ENCODE measurements at regions not wholly inside any gene's neighbourhood (a gene's known extent, or its start where the extent isn't known, plus 50 kb on each side); places are given as distances from the start of the nearest gene placed in this dataset.

DNA sequence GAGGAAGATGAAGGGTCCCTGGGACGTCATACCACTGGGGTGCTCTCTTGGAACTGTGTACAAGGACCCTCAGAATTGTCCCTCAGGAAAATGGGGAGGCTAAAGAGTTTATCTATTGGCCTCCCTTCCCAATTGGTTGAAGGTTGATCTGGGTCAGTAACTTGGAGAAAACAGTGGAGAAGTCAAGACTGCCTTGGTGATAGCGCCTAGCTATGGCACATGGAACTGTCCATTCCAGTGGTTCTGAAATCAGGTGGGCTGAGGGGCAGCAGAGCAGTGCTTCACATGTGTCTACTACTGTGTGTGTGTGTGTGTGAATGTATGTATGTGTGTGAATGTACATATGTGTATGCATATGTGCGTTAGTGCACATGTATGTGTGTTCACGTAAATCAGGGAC lies 316.1 kb downstream of the AACS start:
- Histone ChIP-seq H4K20me1 (replicated peaks; ENCODE audit: insufficient read depth) (peaks cover 3% of the 10 kb centered on the region; the same call in 1 of the 2 replicates), H3K9me2 (ENCODE audit: insufficient read depth) (0 out of 2 replicates have a peak, but pooled peaks cover 9% of the 10 kb centered on the region), H3K36me3 (ENCODE audit: insufficient read depth) (no peaks in the 10 kb centered on the region), H3K27ac (ENCODE audit: low read depth) (no peak overlapping the region), H3K4me2 (no peak overlapping the region), H2AFZ (no peak overlapping the region), H3K4me1 (ENCODE audit: insufficient read depth) (no peaks in the 10 kb centered on the region), H3K79me2 (replicated peaks; ENCODE audit: insufficient read depth) (no peaks in the 10 kb centered on the region), H3K27me3 (ENCODE audit: insufficient read depth) (no peaks in the 10 kb centered on the region), H3K4me3 (no peak overlapping the region), H3F3A (replicated peaks; ENCODE audit: low read depth) (no peaks in the 10 kb centered on the region)
- H3K4me1 Mint-ChIP-seq, result peaks cover 2% of the 10 kb centered on the region; the same call in 2 of the 3 replicates
- TF ChIP-seq, protein P1, sequence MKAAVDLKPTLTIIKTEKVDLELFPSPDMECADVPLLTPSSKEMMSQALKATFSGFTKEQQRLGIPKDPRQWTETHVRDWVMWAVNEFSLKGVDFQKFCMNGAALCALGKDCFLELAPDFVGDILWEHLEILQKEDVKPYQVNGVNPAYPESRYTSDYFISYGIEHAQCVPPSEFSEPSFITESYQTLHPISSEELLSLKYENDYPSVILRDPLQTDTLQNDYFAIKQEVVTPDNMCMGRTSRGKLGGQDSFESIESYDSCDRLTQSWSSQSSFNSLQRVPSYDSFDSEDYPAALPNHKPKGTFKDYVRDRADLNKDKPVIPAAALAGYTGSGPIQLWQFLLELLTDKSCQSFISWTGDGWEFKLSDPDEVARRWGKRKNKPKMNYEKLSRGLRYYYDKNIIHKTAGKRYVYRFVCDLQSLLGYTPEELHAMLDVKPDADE (IDR thresholded peaks at IDR 0.05), result no peak
- no peak for TF ChIP-seq CREB1 (CRISPR knock-in tag; IDR thresholded peaks at IDR 0.05; ENCODE audit: low read depth)
- TF ChIP-seq, protein P2, sequence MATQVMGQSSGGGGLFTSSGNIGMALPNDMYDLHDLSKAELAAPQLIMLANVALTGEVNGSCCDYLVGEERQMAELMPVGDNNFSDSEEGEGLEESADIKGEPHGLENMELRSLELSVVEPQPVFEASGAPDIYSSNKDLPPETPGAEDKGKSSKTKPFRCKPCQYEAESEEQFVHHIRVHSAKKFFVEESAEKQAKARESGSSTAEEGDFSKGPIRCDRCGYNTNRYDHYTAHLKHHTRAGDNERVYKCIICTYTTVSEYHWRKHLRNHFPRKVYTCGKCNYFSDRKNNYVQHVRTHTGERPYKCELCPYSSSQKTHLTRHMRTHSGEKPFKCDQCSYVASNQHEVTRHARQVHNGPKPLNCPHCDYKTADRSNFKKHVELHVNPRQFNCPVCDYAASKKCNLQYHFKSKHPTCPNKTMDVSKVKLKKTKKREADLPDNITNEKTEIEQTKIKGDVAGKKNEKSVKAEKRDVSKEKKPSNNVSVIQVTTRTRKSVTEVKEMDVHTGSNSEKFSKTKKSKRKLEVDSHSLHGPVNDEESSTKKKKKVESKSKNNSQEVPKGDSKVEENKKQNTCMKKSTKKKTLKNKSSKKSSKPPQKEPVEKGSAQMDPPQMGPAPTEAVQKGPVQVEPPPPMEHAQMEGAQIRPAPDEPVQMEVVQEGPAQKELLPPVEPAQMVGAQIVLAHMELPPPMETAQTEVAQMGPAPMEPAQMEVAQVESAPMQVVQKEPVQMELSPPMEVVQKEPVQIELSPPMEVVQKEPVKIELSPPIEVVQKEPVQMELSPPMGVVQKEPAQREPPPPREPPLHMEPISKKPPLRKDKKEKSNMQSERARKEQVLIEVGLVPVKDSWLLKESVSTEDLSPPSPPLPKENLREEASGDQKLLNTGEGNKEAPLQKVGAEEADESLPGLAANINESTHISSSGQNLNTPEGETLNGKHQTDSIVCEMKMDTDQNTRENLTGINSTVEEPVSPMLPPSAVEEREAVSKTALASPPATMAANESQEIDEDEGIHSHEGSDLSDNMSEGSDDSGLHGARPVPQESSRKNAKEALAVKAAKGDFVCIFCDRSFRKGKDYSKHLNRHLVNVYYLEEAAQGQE (IDR thresholded peaks at IDR 0.05; ENCODE audit: unreplicated experiment), result peak; percentile 77
- peaks cover 39% of the 10 kb centered on the region for H3K36me3 Mint-ChIP-seq (ENCODE audit: low read depth)
- H3K27ac Mint-ChIP-seq, result no peak overlapping the region
- ATAC-seq (no peak), DNase-seq (ENCODE audit: low spot score) (peak; percentile 36)
- H3K9me3 Mint-ChIP-seq, result no peaks in the 10 kb centered on the region
- no peak overlapping the region for H3K4me3 Mint-ChIP-seq
- H3K27me3 Mint-ChIP-seq (ENCODE audit: insufficient read depth, low read depth, poor library complexity), result peaks cover 4% of the 10 kb centered on the region

DNA sequence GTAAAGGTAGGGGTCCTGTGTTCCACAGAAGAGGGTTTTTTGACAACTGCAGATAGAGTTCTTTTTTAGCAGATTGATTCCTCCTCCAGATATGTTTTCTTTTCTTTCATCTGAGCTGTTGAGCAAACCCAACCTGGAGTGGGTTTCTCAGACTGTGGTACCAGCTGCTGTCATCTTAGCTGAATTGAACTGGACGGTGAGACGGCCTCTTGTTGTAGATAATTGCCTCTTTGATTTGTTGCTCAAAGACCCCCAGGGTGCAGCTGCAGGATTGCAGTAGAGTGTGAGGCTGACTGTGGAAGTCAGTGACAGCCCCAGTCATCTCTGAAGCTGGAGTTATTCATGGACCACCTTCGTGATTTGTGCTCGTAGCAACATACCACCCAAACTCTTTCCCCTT lies 317.7 kb downstream of the AACS start:
- H3K27ac Mint-ChIP-seq, result no peak overlapping the region

More for the DNA sequence above, 317.7 kb downstream of the AACS start:
- Histone ChIP-seq H3F3A (replicated peaks; ENCODE audit: low read depth) (no peaks in the 10 kb centered on the region), H3K36me3 (ENCODE audit: insufficient read depth) (no peaks in the 10 kb centered on the region), H3K9me2 (ENCODE audit: insufficient read depth) (0 out of 2 replicates have a peak, but pooled peaks cover 5% of the 10 kb centered on the region), H3K4me3 (no peak overlapping the region), H2AFZ (no peak overlapping the region), H3K27me3 (ENCODE audit: insufficient read depth) (no peaks in the 10 kb centered on the region), H3K4me1 (ENCODE audit: insufficient read depth) (no peaks in the 10 kb centered on the region), H3K79me2 (replicated peaks; ENCODE audit: insufficient read depth) (no peaks in the 10 kb centered on the region), H3K4me2 (no peak overlapping the region), H4K20me1 (replicated peaks; ENCODE audit: insufficient read depth) (peaks cover 3% of the 10 kb centered on the region; the same call in 1 of the 2 replicates), H3K27ac (ENCODE audit: low read depth) (no peak overlapping the region)
- Mint-ChIP-seq H3K27me3 (ENCODE audit: insufficient read depth, low read depth, poor library complexity) (peaks cover 4% of the 10 kb centered on the region), H3K4me1 (peaks cover 3% of the 10 kb centered on the region; the same call in 2 of the 3 replicates), H3K36me3 (ENCODE audit: low read depth) (peaks cover 32% of the 10 kb centered on the region), H3K9me3 (no peaks in the 10 kb centered on the region), H3K4me3 (no peak overlapping the region)
- no peak for ATAC-seq
- DNase-seq (ENCODE audit: low spot score), result no peak
- no peak for TF ChIP-seq POLR2AphosphoS5 (IDR thresholded peaks at IDR 0.05; ENCODE audit: low read depth)
- TF ChIP-seq, protein P3, sequence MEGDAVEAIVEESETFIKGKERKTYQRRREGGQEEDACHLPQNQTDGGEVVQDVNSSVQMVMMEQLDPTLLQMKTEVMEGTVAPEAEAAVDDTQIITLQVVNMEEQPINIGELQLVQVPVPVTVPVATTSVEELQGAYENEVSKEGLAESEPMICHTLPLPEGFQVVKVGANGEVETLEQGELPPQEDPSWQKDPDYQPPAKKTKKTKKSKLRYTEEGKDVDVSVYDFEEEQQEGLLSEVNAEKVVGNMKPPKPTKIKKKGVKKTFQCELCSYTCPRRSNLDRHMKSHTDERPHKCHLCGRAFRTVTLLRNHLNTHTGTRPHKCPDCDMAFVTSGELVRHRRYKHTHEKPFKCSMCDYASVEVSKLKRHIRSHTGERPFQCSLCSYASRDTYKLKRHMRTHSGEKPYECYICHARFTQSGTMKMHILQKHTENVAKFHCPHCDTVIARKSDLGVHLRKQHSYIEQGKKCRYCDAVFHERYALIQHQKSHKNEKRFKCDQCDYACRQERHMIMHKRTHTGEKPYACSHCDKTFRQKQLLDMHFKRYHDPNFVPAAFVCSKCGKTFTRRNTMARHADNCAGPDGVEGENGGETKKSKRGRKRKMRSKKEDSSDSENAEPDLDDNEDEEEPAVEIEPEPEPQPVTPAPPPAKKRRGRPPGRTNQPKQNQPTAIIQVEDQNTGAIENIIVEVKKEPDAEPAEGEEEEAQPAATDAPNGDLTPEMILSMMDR (conservative IDR thresholded peaks at IDR 0.05; ENCODE audit: low read depth in 2 of 2), result no peak
